DND-41 (cell line): ENCODE measurements at regions not wholly inside any gene's neighbourhood (a gene's known extent, or its start where the extent isn't known, plus 50 kb on each side); places are given as distances from the start of the nearest gene placed in this dataset.

Experiments used
- ATAC-seq: fragments of 200-7000 bp; cut with Tn5 transposase; 3 replicates; pipeline ENCODE4 v1.9.1; 2021; ENCODE audit warnings: low read depth; ENCODE audit not compliant: insufficient read depth
- DNase-seq: peaks from one replicate; pipeline ENCODE4 v3.0.0-alpha.2; 2020
- H2AFZ ChIP-seq: 2 replicates; pipeline ENCODE4 v1.6.0; 2012; ENCODE audit warnings: low read depth, low read length
- H3K27ac ChIP-seq: 2 replicates; pipeline ENCODE4 v1.5.1; 2012; ENCODE audit warnings: low read length, inconsistent platforms
- H3K27me3 ChIP-seq: fragments of 200-600 bp; sonication (generic); 2 replicates; pipeline ENCODE4 v1.6.0; 2012; ENCODE audit warnings: low read length, mild to moderate bottlenecking, inconsistent platforms; ENCODE audit not compliant: insufficient read depth, poor library complexity
- H3K36me3 ChIP-seq: 2 replicates; pipeline ENCODE4 v1.5.1; 2012; ENCODE audit warnings: low read length, inconsistent platforms; ENCODE audit not compliant: insufficient read depth
- H3K4me1 ChIP-seq: 2 replicates; pipeline ENCODE4 v1.5.1; 2012; ENCODE audit warnings: mild to moderate bottlenecking, low read length; ENCODE audit not compliant: insufficient read depth
- H3K4me2 ChIP-seq: 2 replicates; pipeline ENCODE4 v1.6.0; 2012; ENCODE audit warnings: mild to moderate bottlenecking, moderate library complexity, low read length, inconsistent platforms; ENCODE audit not compliant: insufficient read depth
- H3K4me3 ChIP-seq, 2 experiments: fragments of 200-600 bp in 1 of 2; shearing (Covaris generic) in 1 of 2; 2 replicates each; pipeline ENCODE4 v1.5.1; 2012 to 2016; ENCODE audit warnings: inconsistent platforms in 2 of 2, low read length in 2 of 2, mild to moderate bottlenecking in 2 of 2, low read depth in 1 of 2, moderate library complexity in 1 of 2
- H3K79me2 ChIP-seq: 2 replicates; pipeline ENCODE4 v1.6.0; 2012; ENCODE audit warnings: low read length, inconsistent platforms; ENCODE audit not compliant: insufficient read depth
- H3K9ac ChIP-seq: 2 replicates; pipeline ENCODE4 v1.6.0; 2012; ENCODE audit warnings: low read depth, mild to moderate bottlenecking, inconsistent platforms, low read length, moderate library complexity
- H3K9me3 ChIP-seq: 2 replicates; pipeline ENCODE4 v1.5.1; 2012; ENCODE audit warnings: low read length, moderate library complexity, mild to moderate bottlenecking, inconsistent platforms; ENCODE audit not compliant: insufficient read depth, severe bottlenecking
- H4K20me1 ChIP-seq: 2 replicates; pipeline ENCODE4 v1.6.0; 2012; ENCODE audit warnings: low read length; ENCODE audit not compliant: insufficient read depth
- CTCF ChIP-seq: IDR thresholded peaks from 2 replicates; pipeline ENCODE4 v1.5.1; 2012; ENCODE audit warnings: borderline replicate concordance, low read length, moderate library complexity, mild to moderate bottlenecking; ENCODE audit not compliant: poor library complexity, severe bottlenecking; ENCODE audit errors: extremely low read depth
- EZH2 ChIP-seq: IDR thresholded peaks from 3 replicates; pipeline ENCODE4 v1.6.1; 2012; ENCODE audit warnings: borderline replicate concordance, low read depth, mild to moderate bottlenecking, moderate library complexity, low read length, inconsistent platforms; ENCODE audit not compliant: severe bottlenecking

GRCh38 chr18:41373612-41374011 is 581.4 kb upstream of the PIK3C3 start:
- no peaks in the 10 kb centered on the region for H3K27me3 ChIP-seq
- no peak overlapping the region for H3K27ac ChIP-seq
- no peaks in the 10 kb centered on the region for H3K9me3 ChIP-seq
- no peaks in the 10 kb centered on the region for H3K4me1 ChIP-seq
- no peaks in the 10 kb centered on the region for H3K79me2 ChIP-seq
- no peaks in the 10 kb centered on the region for H4K20me1 ChIP-seq
- DNase-seq (no peak), ATAC-seq (no peak)
- H3K4me3 ChIP-seq: no peak overlapping the region
- no peak overlapping the region for H3K4me2 ChIP-seq
- TF ChIP-seq CTCF (no peak), EZH2 (no peak)
- no peak overlapping the region for H2AFZ ChIP-seq
- no peak overlapping the region for H3K9ac ChIP-seq
- no peaks in the 10 kb centered on the region for H3K36me3 ChIP-seq

GRCh38 chr18:41372046-41372665 is 582.9 kb upstream of the PIK3C3 start:
- no peak overlapping the region for H3K4me2 ChIP-seq
- no peaks in the 10 kb centered on the region for H3K27me3 ChIP-seq
- H3K4me1 ChIP-seq: no peaks in the 10 kb centered on the region
- ATAC-seq (no peak), DNase-seq (no peak)
- TF ChIP-seq CTCF (no peak), EZH2 (no peak)
- no peaks in the 10 kb centered on the region for H3K9me3 ChIP-seq
- H2AFZ ChIP-seq: no peak overlapping the region
- H3K36me3 ChIP-seq: no peaks in the 10 kb centered on the region
- H4K20me1 ChIP-seq: no peaks in the 10 kb centered on the region
- no peak overlapping the region for H3K4me3 ChIP-seq
- H3K9ac ChIP-seq: no peak overlapping the region
- H3K79me2 ChIP-seq: no peaks in the 10 kb centered on the region
- no peak overlapping the region for H3K27ac ChIP-seq

- TF ChIP-seq EZH2 (no peak), CTCF (no peak)
- Histone ChIP-seq H3K79me2 (no peaks in the 10 kb centered on the region), H2AFZ (no peak overlapping the region), H3K4me2 (no peak overlapping the region), H4K20me1 (no peaks in the 10 kb centered on the region), H3K4me3 (no peak overlapping the region), H3K27me3 (no peaks in the 10 kb centered on the region), H3K9ac (no peak overlapping the region), H3K27ac (no peak overlapping the region), H3K4me1 (no peaks in the 10 kb centered on the region), H3K36me3 (no peaks in the 10 kb centered on the region), H3K9me3 (no peaks in the 10 kb centered on the region)
- DNase-seq (no peak), ATAC-seq (no peak)
Observed at GRCh38 chr18:41371156-41372045, 583.6 kb upstream of the PIK3C3 start.
